Loucy (cell line): ENCODE measurements at regions not wholly inside any gene's neighbourhood (a gene's known extent, or its start where the extent isn't known, plus 50 kb on each side); places are given as distances from the start of the nearest gene placed in this dataset.

Source experiments
- H2AFZ ChIP-seq: fragments of 200-600 bp; sonication (generic); 2 replicates; pipeline ENCODE4 v1.6.0; 2016; ENCODE audit warnings: antibody characterized with exemption, mild to moderate bottlenecking, low read length, moderate library complexity
- H3F3A ChIP-seq: fragments of 200-600 bp; 2 replicates; pipeline ENCODE4 v1.6.0; 2016; ENCODE audit warnings: antibody characterized with exemption, low read depth, mild to moderate bottlenecking
- H3K27me3 ChIP-seq: fragments of 200-600 bp; sonication (generic); 2 replicates; pipeline ENCODE4 v1.6.1; 2014; ENCODE audit warnings: low read length, mild to moderate bottlenecking; ENCODE audit not compliant: insufficient read depth, poor library complexity, severe bottlenecking
- H3K36me3 ChIP-seq: fragments of 200-600 bp; sonication (generic); 2 replicates; pipeline ENCODE4 v1.6.1; 2016; ENCODE audit warnings: low read length; ENCODE audit not compliant: insufficient read depth
- H3K4me1 ChIP-seq: fragments of 200-600 bp; sonication (generic); 2 replicates; pipeline ENCODE4 v1.5.1; 2014; ENCODE audit warnings: low read length, mild to moderate bottlenecking; ENCODE audit not compliant: insufficient read depth, poor library complexity, severe bottlenecking
- H3K4me2 ChIP-seq: fragments of 200-600 bp; sonication (generic); 2 replicates; pipeline ENCODE4 v1.6.0; 2014; ENCODE audit warnings: antibody characterized with exemption, low read length, low read depth, mild to moderate bottlenecking; ENCODE audit not compliant: poor library complexity, severe bottlenecking
- H3K4me3 ChIP-seq: fragments of 200-600 bp; sonication (generic); 2 replicates; pipeline ENCODE4 v1.5.1; 2014; ENCODE audit warnings: low read length, mild to moderate bottlenecking, mixed read lengths; ENCODE audit not compliant: poor library complexity, severe bottlenecking
- H3K79me2 ChIP-seq: fragments of 200-600 bp; sonication (generic); 2 replicates; pipeline ENCODE4 v1.6.1; 2014; ENCODE audit warnings: low read length; ENCODE audit not compliant: insufficient read depth
- H3K9ac ChIP-seq: fragments of 200-600 bp; sonication (generic); 2 replicates; pipeline ENCODE4 v1.6.0; 2014; ENCODE audit warnings: mild to moderate bottlenecking, low read depth, low read length, moderate library complexity; ENCODE audit not compliant: poor library complexity, severe bottlenecking
- H3K9me2 ChIP-seq: fragments of 200-600 bp; sonication (generic); replicated peaks from 2 replicates; pipeline ENCODE4 v1.6.1; 2016; ENCODE audit warnings: low read depth, low read length, mixed read lengths
- H3K9me3 ChIP-seq: fragments of 200-600 bp; sonication (generic); 2 replicates; pipeline ENCODE4 v1.6.1; 2014; ENCODE audit warnings: mild to moderate bottlenecking, antibody characterized with exemption, low read length, low read depth; ENCODE audit not compliant: insufficient read depth
- H4K20me1 ChIP-seq: fragments of 200-600 bp; sonication (generic); 2 replicates; pipeline ENCODE4 v1.6.0; 2014; ENCODE audit warnings: antibody characterized with exemption, low read length, mild to moderate bottlenecking; ENCODE audit not compliant: insufficient read depth, poor library complexity, severe bottlenecking
- EZH2phosphoT487 ChIP-seq: fragments of 200-600 bp; IDR thresholded peaks from 2 replicates; pipeline ENCODE4 v1.6.1; 2018; ENCODE audit warnings: antibody characterized with exemption, mild to moderate bottlenecking, moderate library complexity, borderline replicate concordance
- TF ChIP-seq, protein P1 (sequence below): fragments of 200-600 bp; sonication (generic); conservative IDR thresholded peaks from 2 replicates; pipeline ENCODE4 v1.5.1; 2014; ENCODE audit warnings: mild to moderate bottlenecking, antibody characterized with exemption, low read length

DNA sequence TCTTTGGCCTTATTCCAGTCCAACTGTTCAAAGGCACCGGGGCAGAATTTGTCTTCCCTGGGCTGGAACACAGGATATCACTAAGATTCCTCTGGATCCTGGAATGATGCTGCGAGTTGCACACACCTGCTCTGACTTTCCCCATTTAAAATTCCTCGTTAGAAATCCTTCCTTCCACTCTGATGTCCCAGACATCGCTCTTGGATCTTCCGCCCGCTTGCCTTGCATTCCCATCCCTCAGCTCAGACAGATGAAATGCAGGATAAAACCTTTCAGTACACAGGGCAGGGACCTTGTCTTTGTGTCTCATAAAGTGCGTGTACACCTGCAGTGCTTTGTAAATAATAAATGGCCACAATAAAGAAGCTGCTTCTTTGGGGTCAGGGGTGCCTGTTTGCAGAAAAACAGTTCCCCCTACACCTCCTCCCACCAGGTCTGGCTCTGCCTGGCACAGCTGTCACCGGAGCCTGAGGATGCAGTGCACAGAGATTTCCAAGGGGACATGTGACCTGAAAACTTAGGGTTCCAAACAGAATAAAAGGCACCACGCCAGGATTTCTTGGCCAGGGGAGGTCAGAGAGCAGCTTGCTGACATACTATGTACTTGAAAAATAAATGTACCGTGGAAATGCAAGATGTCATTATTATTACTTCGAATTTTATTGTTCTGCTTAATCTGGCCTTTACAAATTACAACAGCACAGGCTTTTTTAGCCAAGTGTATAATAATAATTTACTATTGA lies 62.9 kb upstream of the SYT6 start:
- no peaks in the 10 kb centered on the region for H3K36me3 ChIP-seq
- no peaks in the 10 kb centered on the region for H3F3A ChIP-seq
- H3K4me1 ChIP-seq = no peaks in the 10 kb centered on the region
- no peak overlapping the region for H3K4me3 ChIP-seq
- H3K9ac ChIP-seq = no peak overlapping the region
- H3K4me2 ChIP-seq = no peak overlapping the region
- no peaks in the 10 kb centered on the region for H3K9me3 ChIP-seq
- no peaks in the 10 kb centered on the region for H3K79me2 ChIP-seq
- H3K27me3 ChIP-seq = no peaks in the 10 kb centered on the region
- H3K9me2 ChIP-seq = no peaks in the 10 kb centered on the region
- H2AFZ ChIP-seq = no peak overlapping the region
- no peaks in the 10 kb centered on the region for H4K20me1 ChIP-seq
- TF ChIP-seq EZH2phosphoT487 = no peak
- TF ChIP-seq, protein P1, sequence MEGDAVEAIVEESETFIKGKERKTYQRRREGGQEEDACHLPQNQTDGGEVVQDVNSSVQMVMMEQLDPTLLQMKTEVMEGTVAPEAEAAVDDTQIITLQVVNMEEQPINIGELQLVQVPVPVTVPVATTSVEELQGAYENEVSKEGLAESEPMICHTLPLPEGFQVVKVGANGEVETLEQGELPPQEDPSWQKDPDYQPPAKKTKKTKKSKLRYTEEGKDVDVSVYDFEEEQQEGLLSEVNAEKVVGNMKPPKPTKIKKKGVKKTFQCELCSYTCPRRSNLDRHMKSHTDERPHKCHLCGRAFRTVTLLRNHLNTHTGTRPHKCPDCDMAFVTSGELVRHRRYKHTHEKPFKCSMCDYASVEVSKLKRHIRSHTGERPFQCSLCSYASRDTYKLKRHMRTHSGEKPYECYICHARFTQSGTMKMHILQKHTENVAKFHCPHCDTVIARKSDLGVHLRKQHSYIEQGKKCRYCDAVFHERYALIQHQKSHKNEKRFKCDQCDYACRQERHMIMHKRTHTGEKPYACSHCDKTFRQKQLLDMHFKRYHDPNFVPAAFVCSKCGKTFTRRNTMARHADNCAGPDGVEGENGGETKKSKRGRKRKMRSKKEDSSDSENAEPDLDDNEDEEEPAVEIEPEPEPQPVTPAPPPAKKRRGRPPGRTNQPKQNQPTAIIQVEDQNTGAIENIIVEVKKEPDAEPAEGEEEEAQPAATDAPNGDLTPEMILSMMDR = no peak

DNA sequence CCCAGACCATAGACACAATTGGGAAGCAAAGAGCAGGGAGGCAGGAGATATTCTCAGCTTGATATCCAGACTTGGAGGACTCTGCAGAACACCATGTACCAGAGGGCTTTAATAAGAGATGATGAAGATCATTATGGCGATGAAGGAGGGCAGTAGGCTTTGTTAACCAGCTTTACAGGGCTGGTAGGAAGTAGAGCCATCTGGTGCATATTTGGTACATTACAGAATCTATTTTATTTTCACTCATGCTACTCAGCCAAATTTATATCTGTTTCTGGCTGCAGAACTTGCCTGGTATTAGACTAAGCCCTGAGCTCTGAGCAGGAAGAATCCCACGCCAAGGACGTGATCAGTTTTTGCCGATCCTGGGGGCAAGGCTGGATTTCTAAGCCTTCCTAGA lies 61.8 kb upstream of the SYT6 start:
- Histone ChIP-seq H3K4me3 (no peak overlapping the region), H3K79me2 (no peaks in the 10 kb centered on the region), H3F3A (no peaks in the 10 kb centered on the region), H3K9ac (no peak overlapping the region), H3K4me1 (no peaks in the 10 kb centered on the region), H4K20me1 (no peaks in the 10 kb centered on the region), H2AFZ (no peak overlapping the region), H3K27me3 (no peaks in the 10 kb centered on the region), H3K9me2 (no peaks in the 10 kb centered on the region), H3K36me3 (no peaks in the 10 kb centered on the region), H3K4me2 (no peak overlapping the region), H3K9me3 (no peaks in the 10 kb centered on the region)
- TF ChIP-seq, protein P1 = 0 out of 2 replicates have a peak, but pooled peaks have one; percentile 18
- TF ChIP-seq EZH2phosphoT487 = no peak

DNA sequence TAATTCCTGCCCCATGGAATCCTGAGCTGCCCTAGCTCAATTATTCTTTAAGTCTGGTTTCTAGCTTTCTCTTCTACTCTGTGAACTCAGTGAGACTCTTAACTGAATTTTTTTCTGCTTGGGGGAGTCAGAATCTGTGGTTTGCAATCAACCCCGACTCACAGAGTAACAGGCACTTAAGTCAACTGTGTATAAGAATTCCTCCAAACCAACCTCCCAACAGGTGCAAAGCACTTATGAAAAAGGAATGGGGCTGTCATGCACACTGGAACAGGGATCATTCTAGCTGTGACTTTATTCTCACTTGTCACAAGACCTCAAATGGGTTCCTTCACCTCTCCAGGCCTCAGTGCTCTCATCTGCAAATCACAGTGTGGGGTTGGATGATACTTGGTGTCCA lies 60.3 kb upstream of the SYT6 start:
- Histone ChIP-seq H2AFZ (no peak overlapping the region), H3K4me1 (no peaks in the 10 kb centered on the region), H3K36me3 (no peaks in the 10 kb centered on the region), H3K4me3 (no peak overlapping the region), H4K20me1 (no peaks in the 10 kb centered on the region), H3K4me2 (no peak overlapping the region), H3K9ac (no peak overlapping the region), H3K9me2 (no peaks in the 10 kb centered on the region), H3K79me2 (no peaks in the 10 kb centered on the region), H3K9me3 (no peaks in the 10 kb centered on the region), H3F3A (no peaks in the 10 kb centered on the region), H3K27me3 (no peaks in the 10 kb centered on the region)
- TF ChIP-seq, protein P1 = no peak
- TF ChIP-seq EZH2phosphoT487 = no peak
